Gastroesophageal sphincter (tissue), 3 donors: ENCODE measurements at regions not wholly inside any gene's neighbourhood (a gene's known extent, or its start where the extent isn't known, plus 50 kb on each side); places are given as distances from the start of the nearest gene placed in this dataset.

Experiments used
- CTCF ChIP-seq, 4 experiments: fragments of 200-600 bp in 2 of 4; fragments of 450-650 bp in 2 of 4; sonication (generic) in 1 of 4; IDR thresholded peaks; one replicate each; pipeline ENCODE4 v1.5.1; 2017 to 2019; ENCODE audit warnings: antibody characterized with exemption in 4 of 4, mild to moderate bottlenecking in 2 of 4, moderate library complexity in 2 of 4
- EP300 ChIP-seq: sonication (generic); formaldehyde crosslinking; IDR thresholded peaks from one replicate; pipeline ENCODE4 v1.6.1; 2017; ENCODE audit warnings: antibody characterized with exemption, mild to moderate bottlenecking
- POLR2A ChIP-seq, 2 donors: fragments of 450-650 bp; IDR thresholded peaks; one replicate each; pipeline ENCODE4 v1.6.1; 2017; ENCODE audit warnings: antibody characterized with exemption in 2 of 2, mild to moderate bottlenecking in 2 of 2, moderate library complexity in 1 of 2

DNA sequence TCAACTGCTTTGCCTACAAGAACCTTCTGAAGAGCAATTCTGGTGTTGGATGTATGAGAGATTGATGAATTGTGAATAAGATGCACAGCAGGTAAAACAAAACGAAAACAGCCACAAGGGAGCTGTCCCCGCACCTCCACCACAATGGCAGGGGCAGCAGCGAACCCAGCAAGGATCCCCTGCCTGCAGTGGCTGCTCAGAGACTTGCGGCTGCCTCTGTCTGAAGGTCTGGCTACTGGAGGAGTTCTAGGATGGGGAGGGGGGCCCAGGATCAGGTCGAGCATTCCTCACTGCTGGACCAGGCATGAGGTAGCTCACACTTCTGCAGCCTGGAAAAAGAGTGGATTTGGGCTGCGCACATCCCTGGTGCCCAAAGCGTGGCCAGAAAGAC lies 523.5 kb downstream of the CDH26 start:
- TF ChIP-seq CTCF (IDR thresholded peaks at IDR 0.05) (no peak), POLR2A (IDR thresholded peaks at IDR 0.05) (no peak), EP300 (no peak)
